ENCODE measurements at regions not wholly inside any gene's neighbourhood (a gene's known extent, or its start where the extent isn't known, plus 50 kb on each side); places are given as distances from the start of the nearest gene placed in this dataset.

DNA sequence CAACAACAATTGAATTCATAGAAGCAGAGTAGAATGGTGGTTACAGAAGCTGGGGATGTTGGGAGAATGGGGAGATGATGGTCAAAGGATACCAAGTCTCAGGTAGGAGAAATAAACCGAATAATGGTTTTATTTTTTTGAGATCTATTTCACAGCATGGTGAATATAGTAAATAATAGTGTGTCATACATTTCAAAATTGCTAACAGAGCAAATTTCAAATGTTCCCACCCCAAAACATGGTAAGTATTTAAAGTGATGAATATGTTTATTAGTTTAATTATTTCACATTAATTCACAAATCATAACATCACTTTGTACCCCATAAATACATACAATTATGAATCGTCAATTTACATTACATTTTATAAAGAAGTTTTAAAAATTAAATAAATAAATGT lies 72.7 kb upstream of the ATG10 start:
- intact Hi-C loops (cut with DNase I; ENCODE audit: low total_unique reads), result no loop called here
- no peak for DNase-seq (ENCODE audit: low spot score in 2 of 2)
- Histone ChIP-seq H3K4me1 (no peaks in the 10 kb centered on the region), H3K9me3 (no peaks in the 10 kb centered on the region), H3K36me3 (no peaks in the 10 kb centered on the region), H3K27ac (no peak overlapping the region), H3K4me3 (no peak overlapping the region), H3K27me3 (no peaks in the 10 kb centered on the region)
- TF ChIP-seq POLR2AphosphoS5 (IDR thresholded peaks at IDR 0.05), result no peak
- TF ChIP-seq, protein P1, sequence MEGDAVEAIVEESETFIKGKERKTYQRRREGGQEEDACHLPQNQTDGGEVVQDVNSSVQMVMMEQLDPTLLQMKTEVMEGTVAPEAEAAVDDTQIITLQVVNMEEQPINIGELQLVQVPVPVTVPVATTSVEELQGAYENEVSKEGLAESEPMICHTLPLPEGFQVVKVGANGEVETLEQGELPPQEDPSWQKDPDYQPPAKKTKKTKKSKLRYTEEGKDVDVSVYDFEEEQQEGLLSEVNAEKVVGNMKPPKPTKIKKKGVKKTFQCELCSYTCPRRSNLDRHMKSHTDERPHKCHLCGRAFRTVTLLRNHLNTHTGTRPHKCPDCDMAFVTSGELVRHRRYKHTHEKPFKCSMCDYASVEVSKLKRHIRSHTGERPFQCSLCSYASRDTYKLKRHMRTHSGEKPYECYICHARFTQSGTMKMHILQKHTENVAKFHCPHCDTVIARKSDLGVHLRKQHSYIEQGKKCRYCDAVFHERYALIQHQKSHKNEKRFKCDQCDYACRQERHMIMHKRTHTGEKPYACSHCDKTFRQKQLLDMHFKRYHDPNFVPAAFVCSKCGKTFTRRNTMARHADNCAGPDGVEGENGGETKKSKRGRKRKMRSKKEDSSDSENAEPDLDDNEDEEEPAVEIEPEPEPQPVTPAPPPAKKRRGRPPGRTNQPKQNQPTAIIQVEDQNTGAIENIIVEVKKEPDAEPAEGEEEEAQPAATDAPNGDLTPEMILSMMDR (IDR thresholded peaks at IDR 0.05), result no peak
- no peak for TF ChIP-seq POLR2A (IDR thresholded peaks at IDR 0.05)

DNA sequence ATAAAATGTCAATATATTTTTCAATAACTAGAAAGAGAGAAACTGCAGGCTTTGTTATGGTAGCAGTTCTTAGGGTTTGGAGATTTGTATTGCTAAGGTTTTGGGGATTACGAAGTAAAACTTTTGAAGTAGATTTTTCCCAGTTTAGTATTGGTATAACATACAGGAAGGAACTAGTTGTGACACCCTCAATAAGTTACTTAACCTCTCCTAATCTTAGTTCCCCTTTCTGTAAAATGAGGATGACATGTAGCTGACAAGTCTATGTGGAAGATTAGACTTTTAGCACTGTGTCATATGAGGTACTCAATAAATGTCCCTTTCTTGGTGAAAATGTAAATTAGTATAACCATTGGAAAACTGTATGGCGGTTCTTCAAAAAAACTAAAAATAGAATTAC lies 73.4 kb upstream of the ATG10 start:
- TF ChIP-seq, protein P1 (IDR thresholded peaks at IDR 0.05), result no peak
- TF ChIP-seq POLR2A (IDR thresholded peaks at IDR 0.05) (no peak), POLR2AphosphoS5 (IDR thresholded peaks at IDR 0.05) (no peak)
- Histone ChIP-seq H3K36me3 (no peaks in the 10 kb centered on the region), H3K27me3 (no peaks in the 10 kb centered on the region), H3K9me3 (no peaks in the 10 kb centered on the region), H3K4me1 (no peaks in the 10 kb centered on the region), H3K27ac (no peak overlapping the region), H3K4me3 (no peak overlapping the region)
- intact Hi-C loops (cut with DNase I; ENCODE audit: low total_unique reads), result no loop called here
- no peak for DNase-seq (ENCODE audit: low spot score in 2 of 2)

DNA sequence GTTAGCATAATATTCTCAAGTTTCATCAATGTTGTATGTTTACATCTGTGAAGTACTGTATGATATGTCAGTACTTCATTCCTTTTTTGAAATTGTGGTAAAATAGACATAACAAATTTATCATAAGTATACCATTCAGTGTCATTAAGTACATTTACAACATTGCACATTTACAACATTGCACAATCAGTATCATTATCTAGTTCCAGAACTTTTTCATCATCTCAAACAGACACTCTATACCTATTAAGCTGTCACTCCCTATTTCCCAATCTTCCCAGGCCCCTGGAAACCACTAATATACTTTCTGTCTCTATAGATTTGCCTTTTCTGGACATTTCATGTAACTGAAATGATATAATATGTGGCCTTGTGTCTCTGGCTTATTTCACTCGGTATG lies 75.1 kb upstream of the ATG10 start:
- intact Hi-C loops (cut with DNase I; ENCODE audit: low total_unique reads), result no loop called here
- TF ChIP-seq POLR2A (IDR thresholded peaks at IDR 0.05), result no peak

DNA sequence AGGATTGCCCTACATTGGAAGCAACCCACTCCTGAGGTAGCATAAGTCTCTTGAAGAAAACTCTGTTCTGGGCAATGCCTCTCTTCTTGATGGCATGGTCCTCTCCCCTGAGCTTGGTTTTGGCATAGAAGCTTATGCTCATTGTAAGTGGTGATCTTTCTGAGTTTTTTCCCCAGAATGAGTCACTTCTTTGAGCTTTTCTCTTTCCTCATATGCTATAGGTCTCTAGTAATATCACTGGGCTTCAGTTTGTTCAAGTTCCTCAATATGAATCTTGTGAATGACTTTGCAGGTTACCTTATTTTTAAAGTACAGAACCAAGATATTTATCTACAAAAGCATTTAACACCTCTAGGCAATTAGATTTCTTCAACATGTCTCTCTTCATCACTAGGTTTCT lies 76.5 kb upstream of the ATG10 start:
- Histone ChIP-seq H3K27me3 (no peaks in the 10 kb centered on the region), H3K36me3 (no peaks in the 10 kb centered on the region), H3K9me3 (no peaks in the 10 kb centered on the region), H3K4me1 (no peaks in the 10 kb centered on the region), H3K4me3 (no peak overlapping the region), H3K27ac (no peak overlapping the region)
- intact Hi-C loops (cut with DNase I; ENCODE audit: low total_unique reads), result no loop called here
- no peak for DNase-seq (ENCODE audit: low spot score in 2 of 2)
- TF ChIP-seq POLR2AphosphoS5 (IDR thresholded peaks at IDR 0.05), result no peak

More for the DNA sequence above, 75.1 kb upstream of the ATG10 start:
- Histone ChIP-seq H3K4me1 (no peaks in the 10 kb centered on the region), H3K36me3 (no peaks in the 10 kb centered on the region), H3K27ac (no peak overlapping the region), H3K4me3 (no peak overlapping the region), H3K27me3 (no peaks in the 10 kb centered on the region), H3K9me3 (no peaks in the 10 kb centered on the region)
- no peak for DNase-seq (ENCODE audit: low spot score in 2 of 2)

DNA sequence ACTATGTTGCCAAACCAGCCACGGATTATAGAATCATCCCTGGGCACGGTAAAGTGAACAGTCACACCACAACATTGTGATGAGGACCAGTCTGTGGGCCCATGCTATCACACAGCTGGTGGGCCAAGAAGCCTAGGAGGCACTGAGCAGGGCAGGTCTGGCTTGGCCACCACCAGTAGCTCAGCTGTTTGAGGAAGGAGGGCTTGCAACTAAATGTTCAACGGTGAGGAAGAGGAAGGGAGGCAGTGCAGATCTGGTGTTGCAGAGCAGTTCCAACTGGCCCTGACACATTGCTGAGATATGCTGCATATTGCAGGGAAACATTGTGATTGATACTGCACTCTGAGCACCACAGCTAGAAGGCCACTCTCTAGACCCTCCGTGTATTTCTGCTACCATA lies 77.9 kb upstream of the ATG10 start:
- Histone ChIP-seq H3K4me1 (no peaks in the 10 kb centered on the region), H3K27ac (no peak overlapping the region), H3K36me3 (no peaks in the 10 kb centered on the region), H3K9me3 (no peaks in the 10 kb centered on the region), H3K4me3 (no peak overlapping the region), H3K27me3 (no peaks in the 10 kb centered on the region)
- no peak for DNase-seq (ENCODE audit: low spot score in 2 of 2)
- TF ChIP-seq, protein P1 (IDR thresholded peaks at IDR 0.05), result no peak
- intact Hi-C loops (cut with DNase I; ENCODE audit: low total_unique reads), result no loop called here

DNA sequence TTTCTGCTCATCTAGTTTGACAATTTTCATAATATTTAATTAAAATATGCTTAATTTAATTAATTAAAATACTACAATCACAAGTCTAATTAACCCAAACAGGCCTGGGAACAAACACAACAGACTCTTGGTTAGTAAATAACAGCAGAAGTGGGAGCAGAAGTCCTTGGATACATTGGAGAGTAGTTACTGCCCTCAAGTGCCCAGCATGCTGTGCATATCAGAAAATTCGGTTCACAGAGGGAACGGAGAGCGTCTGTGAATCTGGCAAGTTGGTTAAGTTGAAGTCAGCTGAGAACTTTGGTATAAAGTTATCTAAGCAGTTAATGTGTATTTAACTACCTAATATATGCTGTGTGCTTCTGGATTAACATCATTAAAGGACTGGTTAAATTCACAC lies 87.0 kb upstream of the ATG10 start:
- Histone ChIP-seq H3K36me3 (no peaks in the 10 kb centered on the region), H3K4me1 (no peaks in the 10 kb centered on the region), H3K4me3 (no peak overlapping the region), H3K9me3 (no peaks in the 10 kb centered on the region), H3K27ac (no peak overlapping the region), H3K27me3 (no peaks in the 10 kb centered on the region)
- TF ChIP-seq POLR2AphosphoS5 (IDR thresholded peaks at IDR 0.05) (no peak), POLR2A (IDR thresholded peaks at IDR 0.05) (no peak)
- TF ChIP-seq, protein P1 (IDR thresholded peaks at IDR 0.05), result no peak
- intact Hi-C loops (cut with DNase I; ENCODE audit: low total_unique reads), result no loop called here
- no peak for DNase-seq (ENCODE audit: low spot score in 2 of 2)
